ENCODE measurements at regions not wholly inside any gene's neighbourhood (a gene's known extent, or its start where the extent isn't known, plus 50 kb on each side); places are given as distances from the start of the nearest gene placed in this dataset.

DNA sequence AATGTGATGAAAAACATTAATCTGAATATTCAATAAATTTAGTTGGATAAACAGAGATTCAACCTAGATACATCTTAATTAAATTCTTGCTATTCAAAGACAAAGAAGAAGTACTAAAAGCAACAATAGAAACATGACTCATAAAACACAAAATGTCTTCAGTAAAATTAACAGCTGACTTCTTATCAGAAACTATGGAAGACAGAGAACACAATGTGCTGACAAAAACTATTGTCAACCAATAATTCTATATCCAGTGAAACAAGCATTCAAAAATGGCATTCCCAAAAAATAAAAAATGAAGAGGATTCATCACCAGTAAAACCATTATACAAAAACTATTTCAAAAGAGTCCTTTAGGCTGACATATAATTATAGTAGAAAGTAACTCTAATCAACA is 400.5 kb upstream of the SORCS1 start:
- DNase-seq (ENCODE audit: low read depth): no peak
- H3K4me3 ChIP-seq (ENCODE audit: control insufficient read depth, low read depth, low read length): no peak overlapping the region
- TF ChIP-seq, protein P1, sequence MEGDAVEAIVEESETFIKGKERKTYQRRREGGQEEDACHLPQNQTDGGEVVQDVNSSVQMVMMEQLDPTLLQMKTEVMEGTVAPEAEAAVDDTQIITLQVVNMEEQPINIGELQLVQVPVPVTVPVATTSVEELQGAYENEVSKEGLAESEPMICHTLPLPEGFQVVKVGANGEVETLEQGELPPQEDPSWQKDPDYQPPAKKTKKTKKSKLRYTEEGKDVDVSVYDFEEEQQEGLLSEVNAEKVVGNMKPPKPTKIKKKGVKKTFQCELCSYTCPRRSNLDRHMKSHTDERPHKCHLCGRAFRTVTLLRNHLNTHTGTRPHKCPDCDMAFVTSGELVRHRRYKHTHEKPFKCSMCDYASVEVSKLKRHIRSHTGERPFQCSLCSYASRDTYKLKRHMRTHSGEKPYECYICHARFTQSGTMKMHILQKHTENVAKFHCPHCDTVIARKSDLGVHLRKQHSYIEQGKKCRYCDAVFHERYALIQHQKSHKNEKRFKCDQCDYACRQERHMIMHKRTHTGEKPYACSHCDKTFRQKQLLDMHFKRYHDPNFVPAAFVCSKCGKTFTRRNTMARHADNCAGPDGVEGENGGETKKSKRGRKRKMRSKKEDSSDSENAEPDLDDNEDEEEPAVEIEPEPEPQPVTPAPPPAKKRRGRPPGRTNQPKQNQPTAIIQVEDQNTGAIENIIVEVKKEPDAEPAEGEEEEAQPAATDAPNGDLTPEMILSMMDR (conservative IDR thresholded peaks at IDR 0.05; ENCODE audit: control insufficient read depth, insufficient read depth, low read depth, low read length): no peak

DNA sequence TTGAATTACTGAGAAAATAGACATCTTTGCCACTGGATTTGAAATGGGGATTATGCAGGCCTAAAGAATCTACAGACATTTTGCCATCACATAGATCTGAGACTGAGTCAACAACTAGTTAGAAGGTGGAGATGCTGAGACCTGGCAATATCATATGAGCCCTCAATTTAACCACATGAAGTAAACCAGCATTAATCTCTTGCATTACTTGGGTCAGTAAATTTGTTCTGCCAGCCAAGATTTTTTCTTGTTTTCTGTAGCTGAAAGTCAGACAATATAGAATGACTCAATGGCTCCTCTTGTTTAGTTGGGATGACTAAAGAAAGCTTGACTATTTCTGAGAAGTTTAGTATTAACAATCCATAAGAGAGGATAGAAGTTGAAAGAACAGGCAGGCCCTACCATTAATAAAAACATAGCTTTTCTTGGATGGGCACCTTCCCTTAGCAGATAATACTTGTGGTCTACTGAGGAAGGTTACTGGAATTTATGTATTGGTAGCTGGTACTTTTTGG is 396.7 kb upstream of the SORCS1 start:
- TF ChIP-seq, protein P1 (conservative IDR thresholded peaks at IDR 0.05; ENCODE audit: control insufficient read depth, insufficient read depth, low read depth, low read length): no peak
- DNase-seq (ENCODE audit: low read depth): no peak
- no peak overlapping the region for H3K4me3 ChIP-seq (ENCODE audit: control insufficient read depth, low read depth, low read length)

DNA sequence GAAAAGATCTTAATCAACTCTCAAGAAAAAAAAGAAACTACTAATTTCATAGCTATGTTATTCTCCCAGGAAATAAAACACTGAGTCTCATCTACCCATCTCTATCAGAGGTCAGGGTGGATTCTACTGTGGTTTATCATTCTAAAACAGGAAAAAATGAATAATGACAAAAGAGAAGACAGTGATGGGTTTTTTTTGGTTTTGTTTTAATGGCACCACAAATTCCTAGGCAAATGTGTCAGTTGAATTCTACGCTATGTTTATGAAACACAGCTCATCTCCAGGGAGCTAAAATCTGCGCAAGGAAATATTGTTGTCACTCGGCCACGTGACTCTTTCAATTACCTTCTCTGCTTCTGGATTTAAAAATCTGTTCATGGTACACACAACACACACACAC is 393.4 kb upstream of the SORCS1 start:
- no peak for DNase-seq (ENCODE audit: low read depth)
- TF ChIP-seq, protein P1 (conservative IDR thresholded peaks at IDR 0.05; ENCODE audit: control insufficient read depth, insufficient read depth, low read depth, low read length): no peak

DNA sequence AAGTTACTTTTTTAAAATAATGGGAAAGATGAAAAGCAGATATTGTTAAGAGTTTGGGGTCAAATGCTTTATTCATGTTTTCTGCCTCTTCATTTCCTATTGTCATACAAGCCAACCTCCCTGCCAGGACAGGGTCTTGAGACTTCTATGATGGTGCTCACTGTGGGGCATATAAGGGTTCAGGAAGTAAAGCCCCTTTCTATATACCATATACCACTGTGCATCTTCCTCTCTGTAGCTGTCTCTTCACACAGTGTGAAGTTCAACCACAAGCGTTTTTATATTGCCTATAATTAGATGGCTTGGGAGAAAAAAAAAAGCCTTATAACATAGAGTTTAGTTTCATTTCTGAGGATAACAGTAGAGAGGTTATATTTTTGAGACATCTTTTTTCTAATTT is 389.8 kb upstream of the SORCS1 start:
- DNase-seq (ENCODE audit: low read depth): no peak
- TF ChIP-seq, protein P1 (conservative IDR thresholded peaks at IDR 0.05; ENCODE audit: control insufficient read depth, insufficient read depth, low read depth, low read length): no peak

More for the DNA sequence above, 393.4 kb upstream of the SORCS1 start:
- H3K4me3 ChIP-seq (ENCODE audit: control insufficient read depth, low read depth, low read length): no peak overlapping the region

DNA sequence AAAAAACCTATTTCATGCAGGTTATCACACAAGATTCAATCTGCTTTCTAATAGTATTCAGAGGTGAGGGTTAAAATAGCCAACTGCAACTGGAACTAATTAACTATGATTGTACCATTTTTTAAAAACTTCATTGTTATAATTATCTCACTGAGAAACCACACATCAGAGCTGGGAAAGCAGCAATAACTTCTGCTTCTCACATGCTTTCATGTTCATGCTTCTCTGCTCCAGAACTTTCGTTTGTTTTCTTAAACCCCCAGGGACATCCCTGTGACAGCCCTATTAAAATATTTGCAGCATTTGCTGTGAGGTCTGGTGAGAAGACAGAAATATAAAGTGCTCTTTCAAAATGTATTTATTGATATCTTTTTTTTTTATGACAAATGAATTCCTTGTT is 389.0 kb upstream of the SORCS1 start:
- TF ChIP-seq, protein P1 (conservative IDR thresholded peaks at IDR 0.05; ENCODE audit: control insufficient read depth, insufficient read depth, low read depth, low read length): no peak
- DNase-seq (ENCODE audit: low read depth): peak; percentile 49
- H3K4me3 ChIP-seq (ENCODE audit: control insufficient read depth, low read depth, low read length): no peak overlapping the region

More for the DNA sequence above, 389.8 kb upstream of the SORCS1 start:
- no peak overlapping the region for H3K4me3 ChIP-seq (ENCODE audit: control insufficient read depth, low read depth, low read length)

DNA sequence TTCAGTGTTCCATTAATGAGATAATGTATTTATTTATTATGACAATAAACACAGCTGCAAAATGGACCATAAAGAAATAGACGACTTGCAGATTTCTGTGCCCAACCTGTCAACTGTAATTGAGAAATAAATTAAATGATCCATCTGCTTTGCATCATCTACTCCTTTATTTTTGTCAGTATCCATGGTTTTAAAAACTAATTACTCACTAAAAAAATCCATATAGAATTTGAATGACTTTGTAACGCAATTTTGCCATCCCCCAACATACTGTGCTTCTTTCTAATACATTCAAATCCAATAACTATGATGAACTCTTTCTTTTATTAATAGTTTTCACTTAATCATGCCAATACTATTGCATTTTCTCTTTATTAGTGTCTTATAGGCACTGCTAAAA is 388.5 kb upstream of the SORCS1 start:
- no peak for DNase-seq (ENCODE audit: low read depth)
- TF ChIP-seq, protein P1 (conservative IDR thresholded peaks at IDR 0.05; ENCODE audit: control insufficient read depth, insufficient read depth, low read depth, low read length): no peak

DNA sequence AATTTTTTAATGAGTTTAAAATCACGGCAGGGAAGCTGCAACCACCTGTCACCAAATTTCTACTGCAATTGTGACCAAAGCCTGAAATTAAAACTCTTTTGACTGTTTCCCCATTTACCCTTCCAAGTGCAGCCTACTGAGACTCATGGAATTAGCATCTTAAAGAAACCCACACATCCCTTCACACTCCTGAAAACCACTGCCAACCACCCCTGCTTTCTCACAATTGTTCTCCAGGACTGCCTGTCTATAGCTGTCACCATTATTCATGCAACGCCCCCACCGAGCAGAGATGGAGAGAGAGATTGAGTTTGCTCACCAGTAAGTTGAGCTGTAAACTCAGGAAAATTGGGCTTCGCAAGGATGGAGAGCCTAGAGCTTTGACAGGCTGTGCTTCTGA is 383.8 kb upstream of the SORCS1 start:
- DNase-seq (ENCODE audit: low read depth): peak; percentile 10
- H3K4me3 ChIP-seq (ENCODE audit: control insufficient read depth, low read depth, low read length): no peak overlapping the region
- TF ChIP-seq, protein P1 (conservative IDR thresholded peaks at IDR 0.05; ENCODE audit: control insufficient read depth, insufficient read depth, low read depth, low read length): no peak

More for the DNA sequence above, 388.5 kb upstream of the SORCS1 start:
- H3K4me3 ChIP-seq (ENCODE audit: control insufficient read depth, low read depth, low read length): no peak overlapping the region

Data from fibroblast of mammary gland (primary cell).